GM11168 (cell line): ENCODE measurements at regions not wholly inside any gene's neighbourhood (a gene's known extent, or its start where the extent isn't known, plus 50 kb on each side); places are given as distances from the start of the nearest gene placed in this dataset.
"Not testable (repeated sequence)": the region's sequence is repeated elsewhere in the genome, so short reads cannot be mapped to it uniquely, and the experiment has no call there.

Source experiments
- in situ Hi-C: fragments of 300-500 bp; cut with MboI; formaldehyde crosslinking; loops from one replicate; pipeline ENCODE4 v1.12.0; 2022; ENCODE audit warnings: low sequenced_read_pairs; ENCODE audit not compliant: unreplicated experiment

DNA sequence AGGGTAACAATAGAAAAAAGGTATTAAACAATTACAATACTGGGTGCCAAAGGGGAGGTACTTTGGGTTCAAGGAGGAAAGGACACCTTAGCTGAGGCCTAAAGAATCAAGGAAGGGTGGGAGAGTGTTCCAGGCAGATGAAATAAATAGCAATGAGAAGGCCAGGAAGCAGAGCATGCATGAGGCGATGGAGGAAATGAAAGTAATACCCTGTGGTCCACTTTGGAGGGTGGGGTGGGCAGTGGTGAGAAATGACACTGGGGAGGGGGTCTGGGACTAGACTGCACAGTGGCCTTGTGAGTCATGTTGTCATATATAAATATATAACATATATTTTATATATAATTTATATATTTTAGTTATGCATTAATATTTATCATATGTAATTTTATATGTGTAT lies 55.9 kb downstream of the BHLHE40 start:
- in situ Hi-C loops: no loop called here

DNA sequence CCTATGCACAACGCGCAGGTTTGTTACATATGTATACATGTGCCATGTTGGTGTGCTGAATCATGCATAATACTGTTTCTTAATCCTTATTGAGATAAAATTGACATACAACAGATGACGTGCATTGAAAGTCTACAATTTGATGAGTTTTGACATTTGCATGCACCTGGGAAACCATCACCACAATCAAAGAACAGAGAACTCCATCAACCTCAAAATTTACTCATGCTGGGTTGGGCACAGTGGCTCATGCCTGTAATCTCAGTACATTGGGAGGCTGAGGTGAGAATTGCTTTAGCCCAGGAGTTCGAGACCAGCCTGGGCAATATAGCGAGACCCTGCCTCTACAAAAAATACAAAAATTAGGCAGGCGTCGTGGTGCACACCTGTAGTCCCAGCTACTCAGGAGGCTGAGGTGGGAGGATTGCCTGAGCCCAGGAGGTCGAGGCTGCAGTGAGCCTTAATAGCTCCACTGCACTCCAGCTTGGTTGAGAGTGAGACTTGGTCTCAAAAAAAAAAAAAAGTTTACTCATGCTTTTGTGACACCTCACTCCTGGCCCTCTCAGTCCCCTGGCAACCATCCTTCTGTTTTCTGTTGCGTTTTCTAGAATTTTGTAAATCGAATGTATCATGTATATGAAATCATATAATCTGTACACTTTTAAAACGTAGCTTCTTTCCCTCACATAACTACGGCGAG lies 56.6 kb downstream of the BHLHE40 start:
- in situ Hi-C loops: no loop called here

DNA sequence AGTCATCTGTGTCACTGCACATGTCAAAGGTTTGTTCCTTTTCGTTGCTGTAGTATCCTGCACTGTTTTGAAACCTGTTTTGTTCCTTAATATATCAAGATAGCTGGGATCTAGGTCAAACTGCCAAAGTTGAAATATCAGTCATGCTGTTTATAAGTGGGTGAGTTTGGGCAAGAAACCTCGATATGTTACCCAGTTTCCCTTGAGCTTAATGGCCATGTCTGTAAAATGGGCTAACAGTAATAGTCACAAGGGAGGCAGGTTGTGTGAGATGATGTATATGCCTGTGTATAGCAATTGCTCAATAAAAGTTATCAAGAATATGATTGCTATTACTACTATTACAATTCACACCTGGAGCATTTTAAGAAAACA lies 57.1 kb downstream of the BHLHE40 start:
- in situ Hi-C loops: no loop called here

DNA sequence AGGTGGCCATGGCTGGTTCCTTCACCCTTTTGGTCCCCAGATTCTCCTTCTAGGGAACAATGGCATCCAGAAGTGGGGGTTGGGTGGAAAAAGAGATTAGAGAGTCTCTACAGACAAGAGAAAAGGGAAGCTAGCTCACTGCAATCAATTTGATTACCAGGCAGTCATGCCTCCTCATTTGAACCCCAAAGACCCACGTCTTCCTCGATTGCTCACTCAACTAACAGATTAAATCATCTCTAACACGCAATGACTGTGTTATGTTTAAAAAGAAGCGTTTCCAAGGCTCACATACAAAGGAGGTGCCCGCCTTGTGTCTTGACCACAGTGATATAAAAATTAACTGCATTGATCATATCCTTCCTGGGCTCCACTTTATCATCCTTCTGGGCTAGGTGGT lies 57.6 kb downstream of the BHLHE40 start:
- in situ Hi-C loops: no loop called here

DNA sequence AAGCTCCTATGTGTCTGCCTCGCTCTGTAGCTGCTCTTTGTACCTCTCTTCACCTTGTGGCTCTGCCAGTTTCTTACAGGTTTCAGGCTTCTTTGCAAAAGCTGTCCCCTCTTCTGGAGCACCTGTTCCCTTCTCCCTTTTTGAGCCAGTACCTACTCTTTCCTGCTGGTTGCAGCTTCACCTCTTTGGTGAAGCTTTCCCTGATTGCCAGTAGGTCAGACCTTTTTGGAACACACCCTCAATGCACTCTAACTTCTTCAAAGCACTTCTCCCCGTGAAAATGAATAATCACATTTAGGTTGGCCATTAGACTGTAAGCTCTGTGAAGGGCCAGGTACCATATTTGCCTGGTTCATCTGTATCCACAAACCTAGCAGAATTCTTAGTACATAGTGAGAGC lies 60.3 kb downstream of the BHLHE40 start:
- in situ Hi-C loops: no loop called here

DNA sequence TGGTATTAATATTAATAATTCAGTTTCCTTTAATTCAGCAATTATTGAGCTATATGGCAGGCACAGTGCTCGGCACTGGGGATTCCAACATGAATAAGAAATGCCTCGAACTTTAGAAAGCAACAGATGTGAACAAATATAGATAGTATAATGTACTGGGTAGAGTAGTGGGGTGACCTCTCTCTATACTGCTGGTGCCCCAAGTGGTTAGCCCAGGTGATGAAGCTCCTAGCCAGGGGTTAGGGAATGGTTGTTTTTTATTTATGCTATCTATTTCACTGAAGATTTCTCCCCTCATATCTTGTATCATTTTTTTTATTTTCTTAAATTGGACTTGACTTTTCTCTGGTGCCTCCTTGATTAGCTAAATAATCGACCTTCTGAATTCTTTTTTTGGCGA lies 62.1 kb downstream of the BHLHE40 start:
- in situ Hi-C loops: no loop called here

DNA sequence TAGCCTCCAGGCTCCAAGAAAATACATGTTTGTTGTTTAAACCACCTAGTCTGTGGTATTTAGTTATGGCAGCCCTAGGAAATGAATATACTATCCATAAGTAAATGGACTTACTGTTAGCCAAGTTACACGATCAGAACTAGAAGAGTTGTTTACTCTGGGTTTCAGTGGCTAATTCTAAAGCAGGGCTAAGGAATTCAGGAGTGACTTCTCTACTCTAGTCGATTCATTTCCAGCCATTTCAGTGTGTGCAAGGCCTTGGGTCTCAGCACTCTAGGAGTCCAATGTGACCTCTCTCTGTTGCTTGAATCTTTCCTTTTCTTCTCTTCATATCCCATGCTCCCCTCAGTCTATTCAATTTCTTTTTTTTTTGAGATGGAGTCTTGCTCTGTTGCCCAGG lies 66.7 kb downstream of the BHLHE40 start:
- in situ Hi-C loops: loop anchor here (5.0 kb wide), 1 partner anchor 329 kb away; no protein-coding TSS in a partner anchor

DNA sequence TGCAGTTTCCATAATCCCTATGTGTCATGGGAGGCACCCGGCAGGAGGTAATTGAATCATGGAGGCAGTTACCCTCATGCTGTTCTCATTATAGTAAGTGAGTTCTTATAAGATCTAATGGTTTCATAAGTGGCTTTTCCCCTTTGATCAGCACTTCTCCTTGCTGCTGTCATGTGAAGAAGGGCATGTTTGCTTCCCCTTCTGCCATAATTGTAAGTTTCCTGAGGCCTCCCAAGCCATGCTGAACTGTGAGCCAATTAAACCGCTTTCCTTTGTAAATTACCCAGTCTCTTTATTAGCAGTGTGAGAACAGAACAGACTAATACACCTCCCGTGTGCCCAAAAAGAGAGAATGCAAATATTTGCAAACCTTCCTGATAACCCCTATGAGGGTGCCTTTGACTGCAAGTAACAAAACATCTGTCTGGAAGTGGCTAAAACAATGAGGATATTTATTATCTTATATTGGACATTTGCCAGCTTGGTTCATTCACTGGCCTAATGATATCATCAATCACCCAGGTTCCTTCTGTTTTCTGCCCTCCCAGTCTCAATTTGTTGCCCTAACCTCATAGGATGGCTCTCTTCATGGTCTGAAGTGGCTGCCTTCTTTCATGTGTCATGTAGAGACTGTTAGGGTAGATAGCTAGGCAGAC lies 68.7 kb downstream of the BHLHE40 start:
- in situ Hi-C loops: loop anchor here (5.0 kb wide), 1 partner anchor 331 kb away; no protein-coding TSS in a partner anchor

DNA sequence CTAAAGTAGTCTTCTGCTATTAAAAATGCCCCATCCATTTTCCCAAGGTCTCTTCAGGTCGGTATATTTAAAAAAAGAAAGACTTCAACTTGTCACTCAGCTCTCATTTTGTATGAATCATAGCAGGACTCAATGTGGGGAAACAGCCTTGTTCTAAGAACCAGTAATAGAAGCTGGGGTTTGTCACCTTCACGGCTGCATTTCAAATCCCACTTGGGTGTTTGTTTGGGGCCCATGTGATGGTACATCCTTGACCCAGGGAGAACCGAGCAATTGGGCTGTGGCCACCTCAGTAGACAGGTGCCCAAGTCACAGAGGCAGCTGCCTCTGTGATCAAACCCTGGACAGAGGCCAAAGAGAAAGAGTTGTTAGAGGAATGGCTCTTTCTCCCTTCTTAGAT lies 70.3 kb upstream of the ARL8B start:
- in situ Hi-C loops: no loop called here

DNA sequence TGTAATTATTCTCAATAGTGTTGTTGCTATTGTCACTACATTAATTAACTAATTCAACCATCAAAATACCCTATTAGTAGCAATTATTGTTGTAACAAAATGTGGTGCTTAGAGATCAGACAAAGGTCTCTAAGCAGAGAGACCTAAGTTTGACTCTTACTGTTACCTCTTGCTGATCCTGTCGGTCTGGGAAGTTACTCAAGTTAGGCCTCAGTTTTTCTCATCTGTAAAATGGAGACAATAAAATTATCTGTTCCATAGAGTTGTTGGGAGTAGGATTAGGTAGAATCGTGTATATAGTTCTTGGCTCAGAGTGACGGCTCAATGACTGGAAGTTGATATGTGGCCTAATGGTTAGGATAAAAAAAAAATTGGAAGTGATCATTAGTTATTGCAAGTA lies 69.8 kb upstream of the ARL8B start:
- in situ Hi-C loops: no loop called here

DNA sequence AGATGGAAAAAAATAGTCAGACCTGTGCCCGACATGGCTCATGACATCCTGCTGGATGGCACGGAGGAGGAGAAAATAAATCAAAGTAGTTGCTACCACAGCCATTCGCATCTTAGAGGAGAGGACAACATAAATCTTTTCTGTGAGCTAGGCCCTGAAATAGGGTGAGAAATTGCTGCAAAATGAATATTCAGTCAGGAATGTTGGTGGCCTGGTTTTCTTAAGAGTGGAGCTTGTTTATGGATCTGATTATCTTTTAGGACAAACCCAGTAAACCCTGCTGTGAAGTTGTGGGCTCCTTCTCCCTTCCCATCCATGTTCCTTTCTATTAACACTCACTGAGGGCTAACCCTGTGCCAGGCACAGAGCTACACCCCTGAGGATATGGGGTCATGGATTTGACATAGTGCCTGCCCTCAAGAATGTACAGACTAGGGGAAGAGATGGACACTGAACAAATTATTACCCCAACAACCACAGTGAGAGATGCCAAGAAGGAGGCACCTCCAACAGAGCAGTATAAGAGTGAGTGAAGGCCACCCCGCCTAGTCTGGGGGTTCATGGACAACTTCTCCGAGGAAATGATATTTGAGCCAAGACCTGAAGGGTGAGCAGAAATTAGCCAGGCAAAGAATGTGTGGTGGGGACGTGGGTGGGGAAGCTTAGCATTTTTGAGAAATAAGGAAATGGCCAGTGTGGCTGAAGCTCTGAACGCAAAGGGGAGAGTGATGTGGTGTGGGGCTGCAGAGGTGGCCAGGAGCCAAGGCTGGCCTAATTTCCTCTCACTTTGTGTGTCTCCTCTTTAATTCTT lies 68.9 kb upstream of the ARL8B start:
- in situ Hi-C loops: no loop called here

DNA sequence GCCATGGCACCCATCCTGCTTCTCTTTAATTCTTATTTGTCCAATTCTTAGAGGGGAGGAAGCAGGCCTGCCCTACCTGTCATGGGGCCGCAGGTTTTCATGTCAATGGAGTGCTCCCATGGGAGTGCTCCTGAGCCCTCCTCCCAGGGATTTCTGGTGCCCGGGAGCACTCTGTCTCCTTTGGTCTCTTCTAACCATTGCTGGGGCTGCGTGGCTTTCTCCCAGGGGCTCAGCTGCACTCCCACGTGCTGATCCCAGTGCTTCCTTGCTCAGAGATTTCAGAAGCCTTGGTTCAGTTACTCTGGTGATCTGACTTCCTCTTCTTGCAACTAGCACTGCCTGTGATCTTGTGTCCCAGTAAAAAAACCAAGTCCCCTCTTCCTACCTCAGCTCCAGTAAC lies 68.0 kb upstream of the ARL8B start:
- in situ Hi-C loops: no loop called here

DNA sequence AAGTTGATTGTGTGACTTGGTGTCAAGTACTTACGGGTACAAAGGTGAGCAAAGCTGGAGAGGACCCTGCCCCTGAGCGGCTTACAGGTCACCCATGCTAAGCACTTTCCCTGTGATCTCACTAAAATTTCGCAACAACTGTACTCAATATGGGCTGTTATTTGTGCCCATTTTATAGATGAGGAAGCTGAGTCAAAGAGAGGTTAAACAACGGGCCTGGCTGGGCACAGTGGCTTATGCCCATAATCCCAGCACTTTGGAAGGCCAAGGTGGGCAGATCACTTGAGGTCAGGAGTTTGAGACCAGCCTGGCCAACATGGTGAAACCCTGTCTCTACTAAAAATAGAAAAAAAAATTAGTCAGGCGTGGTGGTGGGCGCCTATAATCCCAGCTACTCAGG lies 67.5 kb upstream of the ARL8B start:
- in situ Hi-C loops: not testable (repeated sequence)

DNA sequence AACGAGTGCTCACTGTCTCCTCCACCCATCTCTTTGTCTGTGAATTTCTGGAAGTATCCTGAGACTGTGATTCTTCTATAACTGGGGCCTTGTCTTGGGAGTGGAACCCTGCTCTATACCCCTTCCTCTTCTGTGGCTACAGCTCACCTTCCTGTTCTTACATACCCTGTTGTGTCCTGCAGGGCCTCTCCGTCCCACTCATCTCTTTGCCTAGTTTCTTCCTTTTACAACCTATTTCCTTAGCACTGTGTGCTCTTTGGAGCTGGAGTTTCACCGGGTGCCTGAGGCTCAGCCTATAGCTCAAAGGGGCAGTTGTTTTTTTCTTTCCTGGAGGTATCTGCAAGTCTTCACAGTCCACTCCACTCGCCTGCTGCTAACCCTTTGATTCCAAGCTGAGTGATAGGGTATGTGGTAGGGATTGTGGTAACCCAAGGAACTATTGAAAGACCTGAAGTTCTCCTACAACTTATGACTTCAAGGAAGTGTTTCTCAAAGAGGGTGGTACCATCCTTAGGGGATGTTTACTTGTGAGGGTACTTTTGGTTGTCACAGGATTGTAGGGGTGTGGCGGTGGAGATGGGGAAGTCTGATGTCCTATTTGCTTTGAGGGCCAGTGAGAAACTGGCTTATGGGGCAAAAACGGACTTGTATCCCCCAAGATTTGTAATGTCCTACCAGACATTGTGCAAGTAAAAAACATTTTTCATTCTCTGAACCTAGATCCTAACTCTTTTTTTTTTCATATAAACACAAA lies 66.6 kb upstream of the ARL8B start:
- in situ Hi-C loops: no loop called here

DNA sequence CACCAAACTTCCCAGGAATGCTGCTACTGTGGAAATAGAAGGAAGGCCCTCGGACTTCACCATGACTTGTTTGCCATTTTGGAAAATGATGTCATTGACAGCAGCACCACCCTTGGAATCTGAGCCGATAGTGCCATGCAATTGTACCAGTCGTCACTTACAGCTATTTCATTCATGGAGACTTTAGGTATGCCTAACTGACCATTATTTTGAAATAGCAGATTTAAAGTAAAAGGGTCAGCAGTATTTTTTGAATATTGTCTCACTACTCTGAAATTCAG lies 66.0 kb upstream of the ARL8B start:
- in situ Hi-C loops: no loop called here

DNA sequence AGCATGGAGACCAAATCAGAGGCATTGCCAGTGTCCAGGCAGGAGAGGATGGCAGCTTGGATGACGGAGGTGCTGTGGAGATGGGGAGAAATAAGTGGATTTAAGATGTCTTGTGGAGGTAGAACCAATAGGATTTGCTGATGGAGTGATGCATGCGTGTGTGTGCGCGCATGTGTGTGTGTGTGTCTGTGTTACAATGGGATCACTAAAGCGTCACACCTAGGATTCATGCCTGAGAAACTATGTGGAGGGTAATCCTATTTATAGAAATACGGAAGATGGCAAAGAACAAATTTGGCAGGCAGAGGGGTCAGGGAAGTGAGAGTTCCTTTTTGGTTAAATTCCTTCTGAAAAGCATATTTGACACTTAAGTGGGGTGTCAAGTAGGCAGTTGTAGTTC lies 64.8 kb upstream of the ARL8B start:
- in situ Hi-C loops: no loop called here

DNA sequence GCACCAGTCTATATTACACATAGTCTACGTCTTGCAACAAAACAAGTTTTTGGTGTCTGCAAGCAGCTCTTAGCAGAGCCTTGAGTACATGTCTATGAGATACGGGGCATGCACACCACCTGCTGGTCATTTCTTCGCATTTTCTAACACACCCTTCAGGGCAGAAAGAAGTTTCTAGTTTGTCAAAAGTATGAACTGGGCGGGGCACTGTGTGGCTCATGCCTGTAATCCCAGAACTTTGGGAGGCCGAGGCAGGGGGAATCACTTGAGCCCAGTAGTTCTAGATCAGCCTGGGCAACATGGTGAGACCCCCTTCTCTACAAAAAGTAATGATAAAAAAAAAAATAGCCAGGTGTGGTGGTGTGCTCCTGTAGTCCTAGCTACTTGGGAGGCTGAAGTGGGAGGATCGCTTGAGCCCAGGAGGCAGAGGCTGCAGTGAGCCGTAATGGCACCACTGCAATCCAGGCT lies 64.2 kb upstream of the ARL8B start:
- in situ Hi-C loops: no loop called here

DNA sequence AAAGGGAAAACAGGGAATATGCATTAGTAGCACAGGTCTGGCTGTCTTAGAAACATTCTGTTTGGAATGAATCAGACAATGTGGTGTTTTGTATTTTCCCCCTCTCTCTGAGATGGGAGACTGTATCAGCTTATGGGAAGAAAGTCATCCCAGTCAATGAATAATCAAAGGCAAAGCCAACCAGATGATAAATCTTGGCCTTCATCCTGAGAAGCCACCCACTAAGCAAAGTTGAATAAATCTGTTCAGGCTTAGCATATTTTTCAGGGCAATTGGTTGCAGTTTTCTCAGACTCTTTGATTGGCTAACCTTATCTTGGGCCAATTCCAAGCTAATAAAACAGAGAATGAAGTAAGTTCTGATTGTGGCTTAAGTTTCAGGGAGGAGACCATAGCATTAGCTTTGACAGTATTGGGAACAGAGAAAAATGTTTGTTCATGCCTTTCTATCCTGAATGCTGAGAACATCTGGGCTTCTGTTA lies 63.6 kb upstream of the ARL8B start:
- in situ Hi-C loops: no loop called here

DNA sequence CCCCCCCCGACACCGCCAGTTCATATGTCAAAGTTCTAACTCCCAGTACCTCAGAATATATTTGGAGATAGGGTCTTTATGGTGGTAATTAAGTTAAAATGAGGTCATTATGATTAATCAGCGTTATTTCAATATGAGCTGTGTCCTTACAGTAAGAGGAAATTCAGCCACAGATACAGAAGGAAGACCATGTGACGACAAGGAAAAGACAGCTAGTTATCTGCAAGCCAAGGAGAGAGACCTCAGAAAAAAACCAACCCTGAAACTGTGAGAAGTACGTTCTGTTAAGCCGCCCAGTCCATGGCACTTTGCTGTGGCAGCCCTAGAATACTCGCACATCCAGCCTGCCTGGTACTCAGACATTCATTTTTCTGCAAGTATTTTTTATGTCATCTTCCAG lies 62.3 kb upstream of the ARL8B start:
- in situ Hi-C loops: no loop called here

DNA sequence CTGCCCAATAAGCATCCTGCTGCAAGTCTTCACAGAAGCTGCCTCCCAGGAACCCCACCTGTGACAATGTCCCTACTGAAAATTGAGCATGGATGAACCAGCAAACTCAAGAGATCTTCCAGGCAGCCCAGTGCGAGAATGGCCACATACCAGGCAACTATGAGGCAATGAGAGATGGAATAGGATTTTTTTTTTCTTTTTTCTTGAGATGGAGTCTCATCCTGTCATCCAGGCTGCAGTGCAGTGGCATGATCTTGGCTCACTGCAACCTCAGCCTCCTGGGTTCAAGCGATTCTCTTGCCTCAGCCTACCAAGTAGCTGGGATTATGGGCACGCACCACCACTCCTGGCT lies 60.9 kb upstream of the ARL8B start:
- in situ Hi-C loops: no loop called here

DNA sequence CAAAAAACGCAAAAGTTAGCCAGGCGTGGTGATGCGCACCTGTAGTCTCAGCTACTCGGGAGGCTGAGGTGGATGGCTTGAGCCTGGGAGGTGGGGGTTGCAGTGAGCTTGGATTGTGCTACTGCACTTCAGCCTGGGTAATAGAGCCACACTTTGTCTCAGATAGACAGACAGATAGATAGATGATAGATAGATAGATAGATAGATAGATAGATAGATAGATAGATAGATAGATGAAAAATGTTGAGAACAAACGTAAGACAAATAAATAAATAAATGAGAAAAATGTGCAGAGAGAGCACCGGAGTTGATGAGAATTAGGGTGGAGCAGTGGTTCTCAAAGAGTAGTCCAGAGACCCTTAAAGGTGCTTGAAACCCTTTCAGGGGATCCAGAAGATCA lies 58.4 kb upstream of the ARL8B start:
- in situ Hi-C loops: no loop called here
